Sigmoid colon (tissue), 4 donors: ENCODE measurements at regions not wholly inside any gene's neighbourhood (a gene's known extent, or its start where the extent isn't known, plus 50 kb on each side); places are given as distances from the start of the nearest gene placed in this dataset.

Experiments used
- EP300 ChIP-seq, 4 donors: sonication (generic); formaldehyde crosslinking; IDR thresholded peaks; one replicate each; pipeline ENCODE4 v1.6.1; 2017; ENCODE audit warnings: antibody characterized with exemption in 4 of 4
- TF ChIP-seq, protein P1 (sequence below), 4 experiments: fragments of 450-650 bp in 3 of 4; fragments of 200-600 bp in 1 of 4; IDR thresholded peaks; one replicate each; pipeline ENCODE4 v1.5.1; 2016 to 2019; ENCODE audit warnings: antibody characterized with exemption in 4 of 4, mild to moderate bottlenecking in 3 of 4, moderate library complexity in 2 of 4

DNA sequence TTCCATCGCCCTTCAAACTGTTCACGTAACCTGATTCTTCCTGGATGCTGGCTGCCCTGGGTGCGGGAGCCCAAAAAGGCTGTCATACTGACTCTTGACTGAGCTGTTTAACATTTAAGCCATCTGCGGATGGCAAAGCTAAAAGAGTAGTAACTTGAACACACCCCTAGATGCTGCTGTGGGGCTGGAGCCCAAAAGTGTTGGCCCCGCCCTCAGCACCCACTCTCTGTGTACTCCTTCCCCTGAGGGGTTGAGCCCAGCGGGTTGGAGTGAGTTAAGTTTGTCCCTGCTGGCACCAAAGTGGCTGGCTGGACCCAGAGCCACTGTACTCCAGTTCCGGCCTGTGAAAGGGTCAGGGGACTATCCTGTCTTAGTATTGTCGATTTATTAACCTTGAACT, 640.6 kb downstream of the PTPRU start:
- TF ChIP-seq, protein P1, sequence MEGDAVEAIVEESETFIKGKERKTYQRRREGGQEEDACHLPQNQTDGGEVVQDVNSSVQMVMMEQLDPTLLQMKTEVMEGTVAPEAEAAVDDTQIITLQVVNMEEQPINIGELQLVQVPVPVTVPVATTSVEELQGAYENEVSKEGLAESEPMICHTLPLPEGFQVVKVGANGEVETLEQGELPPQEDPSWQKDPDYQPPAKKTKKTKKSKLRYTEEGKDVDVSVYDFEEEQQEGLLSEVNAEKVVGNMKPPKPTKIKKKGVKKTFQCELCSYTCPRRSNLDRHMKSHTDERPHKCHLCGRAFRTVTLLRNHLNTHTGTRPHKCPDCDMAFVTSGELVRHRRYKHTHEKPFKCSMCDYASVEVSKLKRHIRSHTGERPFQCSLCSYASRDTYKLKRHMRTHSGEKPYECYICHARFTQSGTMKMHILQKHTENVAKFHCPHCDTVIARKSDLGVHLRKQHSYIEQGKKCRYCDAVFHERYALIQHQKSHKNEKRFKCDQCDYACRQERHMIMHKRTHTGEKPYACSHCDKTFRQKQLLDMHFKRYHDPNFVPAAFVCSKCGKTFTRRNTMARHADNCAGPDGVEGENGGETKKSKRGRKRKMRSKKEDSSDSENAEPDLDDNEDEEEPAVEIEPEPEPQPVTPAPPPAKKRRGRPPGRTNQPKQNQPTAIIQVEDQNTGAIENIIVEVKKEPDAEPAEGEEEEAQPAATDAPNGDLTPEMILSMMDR (IDR thresholded peaks at IDR 0.05), result no peak
- no peak for TF ChIP-seq EP300 (IDR thresholded peaks at IDR 0.05)
